MG63 (cell line): ENCODE measurements at regions not wholly inside any gene's neighbourhood (a gene's known extent, or its start where the extent isn't known, plus 50 kb on each side); places are given as distances from the start of the nearest gene placed in this dataset.

Experiments
- DNase-seq: peaks from one replicate; pipeline ENCODE4 v3.0.0-alpha.2; 2020
- H3K27me3 ChIP-seq: fragments of 250-450 bp; sonication (Bioruptor Pico); 2 replicates; pipeline ENCODE4 v1.5.1; 2020; ENCODE audit warnings: mild to moderate bottlenecking, moderate library complexity
- H3K36me3 ChIP-seq: fragments of 250-450 bp; sonication (Bioruptor Pico); 2 replicates; pipeline ENCODE4 v1.5.1; 2020; ENCODE audit warnings: mild to moderate bottlenecking, moderate library complexity
- H3K4me3 ChIP-seq: fragments of 250-450 bp; sonication (Bioruptor Pico); 2 replicates; pipeline ENCODE4 v1.5.1; 2020; ENCODE audit warnings: mild to moderate bottlenecking, moderate library complexity
- H3K9me3 ChIP-seq: fragments of 250-450 bp; sonication (Bioruptor Pico); 2 replicates; pipeline ENCODE4 v1.5.1; 2020; ENCODE audit warnings: mild to moderate bottlenecking, moderate library complexity

- Histone ChIP-seq H3K9me3 (peaks cover 4% of the 10 kb centered on the region; the same call in 1 of the 2 replicates), H3K4me3 (no peak overlapping the region), H3K27me3 (no peaks in the 10 kb centered on the region), H3K36me3 (no peaks in the 10 kb centered on the region)
- DNase-seq = no peak
These were observed 198.9 kb downstream of the NXNL2 start for GRCh38 chr9:88733651-88734421.

- H3K27me3 ChIP-seq = no peaks in the 10 kb centered on the region
- no peak overlapping the region for H3K4me3 ChIP-seq
- no peaks in the 10 kb centered on the region for H3K36me3 ChIP-seq
- no peak for DNase-seq
- peaks cover 4% of the 10 kb centered on the region; the same call in 1 of the 2 replicates for H3K9me3 ChIP-seq
These were observed 199.5 kb downstream of the NXNL2 start for GRCh38 chr9:88734527-88734926.

- DNase-seq = no peak
- H3K4me3 ChIP-seq = no peak overlapping the region
These were observed 201.2 kb downstream of the NXNL2 start for GRCh38 chr9:88736136-88736637.

GRCh38 chr9:88737031-88737430 lies 202.1 kb downstream of the NXNL2 start:
- peak; percentile 78 for DNase-seq
- Histone ChIP-seq H3K27me3 (no peaks in the 10 kb centered on the region), H3K4me3 (no peak overlapping the region), H3K9me3 (peaks cover 4% of the 10 kb centered on the region; the same call in 1 of the 2 replicates), H3K36me3 (no peaks in the 10 kb centered on the region)

More at GRCh38 chr9:88736136-88736637, 201.2 kb downstream of the NXNL2 start:
- Histone ChIP-seq H3K36me3 (no peaks in the 10 kb centered on the region), H3K27me3 (no peaks in the 10 kb centered on the region), H3K9me3 (peaks cover 4% of the 10 kb centered on the region; the same call in 1 of the 2 replicates)

- peaks cover 4% of the 10 kb centered on the region; the same call in 1 of the 2 replicates for H3K9me3 ChIP-seq
- H3K4me3 ChIP-seq = no peak overlapping the region
- H3K27me3 ChIP-seq = no peaks in the 10 kb centered on the region
- no peak for DNase-seq
- no peaks in the 10 kb centered on the region for H3K36me3 ChIP-seq
These were observed 202.9 kb downstream of the NXNL2 start for GRCh38 chr9:88737876-88738275.

GRCh38 chr9:88738709-88739108 lies 203.7 kb downstream of the NXNL2 start:
- H3K4me3 ChIP-seq = no peak overlapping the region
- no peaks in the 10 kb centered on the region for H3K27me3 ChIP-seq
- H3K9me3 ChIP-seq = peaks cover 4% of the 10 kb centered on the region; the same call in 1 of the 2 replicates
- DNase-seq = no peak
- no peaks in the 10 kb centered on the region for H3K36me3 ChIP-seq

GRCh38 chr9:88739373-88739772 lies 204.4 kb downstream of the NXNL2 start:
- peaks cover 4% of the 10 kb centered on the region; the same call in 1 of the 2 replicates for H3K9me3 ChIP-seq
- DNase-seq = no peak
- H3K36me3 ChIP-seq = no peaks in the 10 kb centered on the region
- H3K4me3 ChIP-seq = no peak overlapping the region
- H3K27me3 ChIP-seq = no peaks in the 10 kb centered on the region

- Histone ChIP-seq H3K27me3 (no peaks in the 10 kb centered on the region), H3K9me3 (peaks cover 4% of the 10 kb centered on the region; the same call in 1 of the 2 replicates), H3K4me3 (no peak overlapping the region), H3K36me3 (no peaks in the 10 kb centered on the region)
- no peak for DNase-seq
These were observed 205.9 kb downstream of the NXNL2 start for GRCh38 chr9:88740844-88741243.

GRCh38 chr9:88741335-88741734 lies 206.4 kb downstream of the NXNL2 start:
- DNase-seq = no peak
- Histone ChIP-seq H3K27me3 (no peaks in the 10 kb centered on the region), H3K9me3 (peaks cover 4% of the 10 kb centered on the region; the same call in 1 of the 2 replicates), H3K4me3 (no peak overlapping the region), H3K36me3 (no peaks in the 10 kb centered on the region)

- H3K36me3 ChIP-seq = no peaks in the 10 kb centered on the region
- no peaks in the 10 kb centered on the region for H3K27me3 ChIP-seq
- H3K4me3 ChIP-seq = no peak overlapping the region
- peak; percentile 91 for DNase-seq
- no peaks in the 10 kb centered on the region; the same call in 1 of the 2 replicates for H3K9me3 ChIP-seq
These were observed 207.5 kb downstream of the NXNL2 start for GRCh38 chr9:88742483-88742882.

GRCh38 chr9:88742905-88743304 lies 207.9 kb downstream of the NXNL2 start:
- Histone ChIP-seq H3K36me3 (no peaks in the 10 kb centered on the region), H3K9me3 (no peaks in the 10 kb centered on the region; the same call in 1 of the 2 replicates), H3K4me3 (no peak overlapping the region), H3K27me3 (no peaks in the 10 kb centered on the region)
- DNase-seq = no peak

GRCh38 chr9:88745276-88746001 lies 210.5 kb downstream of the NXNL2 start:
- DNase-seq = no peak
- Histone ChIP-seq H3K27me3 (no peaks in the 10 kb centered on the region), H3K4me3 (no peak overlapping the region), H3K36me3 (no peaks in the 10 kb centered on the region), H3K9me3 (no peaks in the 10 kb centered on the region; the same call in 1 of the 2 replicates)

- Histone ChIP-seq H3K9me3 (no peaks in the 10 kb centered on the region; the same call in 1 of the 2 replicates), H3K36me3 (no peaks in the 10 kb centered on the region), H3K4me3 (no peak overlapping the region), H3K27me3 (no peaks in the 10 kb centered on the region)
- peak; percentile 90 for DNase-seq
These were observed 211.2 kb downstream of the NXNL2 start for GRCh38 chr9:88746029-88746742.

- Histone ChIP-seq H3K36me3 (no peaks in the 10 kb centered on the region), H3K27me3 (no peaks in the 10 kb centered on the region), H3K4me3 (no peak overlapping the region), H3K9me3 (no peaks in the 10 kb centered on the region)
- no peak for DNase-seq
These were observed 211.9 kb downstream of the NXNL2 start for GRCh38 chr9:88746743-88747398.

GRCh38 chr9:88747768-88748167 lies 212.8 kb downstream of the NXNL2 start:
- DNase-seq = peak; percentile 78
- no peak overlapping the region for H3K4me3 ChIP-seq
- H3K9me3 ChIP-seq = no peaks in the 10 kb centered on the region
- no peaks in the 10 kb centered on the region for H3K36me3 ChIP-seq
- no peaks in the 10 kb centered on the region for H3K27me3 ChIP-seq

- Histone ChIP-seq H3K9me3 (no peaks in the 10 kb centered on the region), H3K27me3 (no peaks in the 10 kb centered on the region), H3K4me3 (no peak overlapping the region), H3K36me3 (no peaks in the 10 kb centered on the region)
- DNase-seq = no peak
These were observed 213.7 kb downstream of the NXNL2 start for GRCh38 chr9:88748566-88749261.
